Chondrocyte (in vitro differentiated cells): ENCODE measurements at regions not wholly inside any gene's neighbourhood (a gene's known extent, or its start where the extent isn't known, plus 50 kb on each side); places are given as distances from the start of the nearest gene placed in this dataset.

Source experiments
- DNase-seq: peaks from one replicate; pipeline ENCODE4 v3.0.0; 2021; ENCODE audit warnings: mixed read lengths, low spot score
- H3K27ac Mint-ChIP-seq: one replicate; pipeline ENCODE4 v1.8.0; 2021; ENCODE audit warnings: mild to moderate bottlenecking, moderate library complexity, mixed read lengths; ENCODE audit not compliant: unreplicated experiment
- H3K27me3 Mint-ChIP-seq: 2 replicates; pipeline ENCODE4 v1.8.0; 2021; ENCODE audit warnings: low read depth, mixed read lengths
- H3K36me3 Mint-ChIP-seq: 2 replicates; pipeline ENCODE4 v1.8.0; 2021; ENCODE audit warnings: low read depth, mixed read lengths
- H3K4me1 Mint-ChIP-seq: 2 replicates; pipeline ENCODE4 v1.8.0; 2021; ENCODE audit warnings: low read depth, mild to moderate bottlenecking, mixed read lengths
- H3K4me3 Mint-ChIP-seq: one replicate; pipeline ENCODE4 v1.8.0; 2021; ENCODE audit warnings: mild to moderate bottlenecking, moderate library complexity, mixed read lengths; ENCODE audit not compliant: unreplicated experiment
- H3K9me3 Mint-ChIP-seq: 2 replicates; pipeline ENCODE4 v1.8.0; 2021; ENCODE audit warnings: low read depth, mixed read lengths
- CTCF ChIP-seq: fragments of 200-600 bp; sonication (generic); IDR thresholded peaks from 2 replicates; pipeline ENCODE4 v1.5.0; 2021; ENCODE audit warnings: antibody characterized with exemption, mild to moderate bottlenecking, moderate library complexity

GRCh38 chr16:72604375-72604774 lies 432.4 kb upstream of the PMFBP1 start:
- Mint-ChIP-seq H3K9me3 (peaks cover 13% of the 10 kb centered on the region), H3K27me3 (no peaks in the 10 kb centered on the region), H3K27ac (no peak overlapping the region), H3K36me3 (no peaks in the 10 kb centered on the region), H3K4me1 (no peaks in the 10 kb centered on the region), H3K4me3 (no peak overlapping the region)
- TF ChIP-seq CTCF = no peak
- DNase-seq = no peak

DNA sequence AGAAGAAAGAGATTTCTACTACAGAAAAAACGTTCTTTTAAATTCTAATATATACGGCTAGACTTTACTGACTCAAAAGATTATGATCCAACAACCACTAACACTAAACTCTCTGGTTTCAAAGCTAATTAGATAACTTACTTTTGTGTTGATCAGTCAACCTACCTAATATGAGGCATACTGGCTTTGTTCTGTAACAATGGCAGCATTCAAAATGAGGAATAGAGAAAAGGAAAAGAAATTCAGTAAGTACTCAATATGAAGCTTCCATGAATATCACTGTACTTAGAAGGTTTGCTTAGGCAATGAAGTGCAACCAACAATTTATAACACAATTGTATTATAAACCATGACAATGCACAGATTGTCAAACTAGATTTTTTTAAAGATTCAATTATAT lies 430.5 kb upstream of the PMFBP1 start:
- Mint-ChIP-seq H3K4me3 (no peak overlapping the region), H3K27ac (no peak overlapping the region), H3K36me3 (no peaks in the 10 kb centered on the region), H3K27me3 (no peaks in the 10 kb centered on the region), H3K4me1 (no peaks in the 10 kb centered on the region), H3K9me3 (peaks cover 8% of the 10 kb centered on the region)
- no peak for TF ChIP-seq CTCF
- DNase-seq = no peak

- peaks cover 8% of the 10 kb centered on the region for H3K9me3 Mint-ChIP-seq
- no peak overlapping the region for H3K4me3 Mint-ChIP-seq
- no peak for TF ChIP-seq CTCF
- H3K27me3 Mint-ChIP-seq = no peaks in the 10 kb centered on the region
- no peak overlapping the region for H3K27ac Mint-ChIP-seq
- H3K36me3 Mint-ChIP-seq = no peaks in the 10 kb centered on the region
- peaks cover 11% of the 10 kb centered on the region for H3K4me1 Mint-ChIP-seq
- no peak for DNase-seq
Observed at GRCh38 chr16:72598696-72599095, 426.7 kb upstream of the PMFBP1 start.

GRCh38 chr16:72597938-72598337 lies 426.0 kb upstream of the PMFBP1 start:
- no peaks in the 10 kb centered on the region for H3K27me3 Mint-ChIP-seq
- H3K4me3 Mint-ChIP-seq = no peak overlapping the region
- H3K9me3 Mint-ChIP-seq = peaks cover 6% of the 10 kb centered on the region
- H3K36me3 Mint-ChIP-seq = no peaks in the 10 kb centered on the region
- no peak overlapping the region for H3K27ac Mint-ChIP-seq
- DNase-seq = no peak
- H3K4me1 Mint-ChIP-seq = peaks cover 12% of the 10 kb centered on the region
- no peak for TF ChIP-seq CTCF

DNA sequence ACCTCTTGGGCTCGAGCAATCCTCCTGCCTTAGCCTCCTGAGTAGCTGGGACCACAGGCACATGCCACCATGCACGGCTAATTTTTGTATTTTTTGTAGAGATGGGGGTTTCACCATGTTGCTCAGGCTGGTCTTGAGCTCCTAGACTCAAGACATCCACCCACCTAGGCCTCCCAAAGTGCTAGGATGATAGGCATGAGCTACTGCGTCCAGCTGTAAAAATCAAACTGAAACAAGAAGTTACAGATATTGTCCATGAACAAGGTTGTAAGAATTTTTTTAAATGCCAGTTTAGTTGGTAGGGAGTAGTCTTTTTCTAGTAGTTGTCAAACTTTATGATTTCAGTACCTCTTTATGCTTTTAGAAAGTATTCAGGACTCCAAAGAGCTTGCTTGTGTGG lies 424.4 kb upstream of the PMFBP1 start:
- no peak for DNase-seq
- Mint-ChIP-seq H3K36me3 (no peaks in the 10 kb centered on the region), H3K9me3 (no peaks in the 10 kb centered on the region), H3K4me1 (peaks cover 12% of the 10 kb centered on the region), H3K27me3 (no peaks in the 10 kb centered on the region), H3K27ac (no peak overlapping the region), H3K4me3 (no peak overlapping the region)
- no peak for TF ChIP-seq CTCF
